ENCODE measurements at regions not wholly inside any gene's neighbourhood (a gene's known extent, or its start where the extent isn't known, plus 50 kb on each side); places are given as distances from the start of the nearest gene placed in this dataset.

DNA sequence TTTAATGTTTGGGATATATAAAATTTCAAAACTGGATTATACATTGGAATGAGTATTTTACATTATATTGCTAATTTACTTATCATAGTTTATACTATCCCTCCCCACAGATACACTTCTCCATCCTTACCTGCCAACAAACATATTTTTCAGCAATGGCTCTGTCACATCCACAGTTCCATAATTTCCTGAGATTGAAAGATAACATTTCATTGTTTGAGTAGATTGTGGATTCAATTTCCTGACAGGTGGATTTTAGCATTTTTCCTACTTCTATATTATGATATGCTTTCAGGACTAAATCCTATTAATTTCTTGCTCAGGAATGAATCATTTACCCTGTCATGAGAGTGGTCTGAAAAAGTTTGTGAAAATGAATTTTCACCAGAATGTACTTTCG lies 115.3 kb upstream of the KLHL4 start:
- no peak for TF ChIP-seq EP300 (IDR thresholded peaks at IDR 0.05; ENCODE audit: low read depth)
- TF ChIP-seq POLR2A (IDR thresholded peaks at IDR 0.05): no peak

All from transverse colon (tissue), 1 donor.